PC-9 (cell line): ENCODE measurements at regions not wholly inside any gene's neighbourhood (a gene's known extent, or its start where the extent isn't known, plus 50 kb on each side); places are given as distances from the start of the nearest gene placed in this dataset.
"Not testable (repeated sequence)": the region's sequence is repeated elsewhere in the genome, so short reads cannot be mapped to it uniquely, and the experiment has no call there.

Source experiments
- BruUV-seq: library from RNA; stranded (reverse); fragments of 400-500 nt; replicated peaks from 2 replicates; lab custom pipeline; 2021; lab: Mats Ljungman, UMichigan
- CTCF ChIA-PET: fragments of 300-600 bp; sonication (Branson Sonifier 250); formaldehyde crosslinking; loops from one replicate; lab custom pipeline; 2022; ENCODE audit warnings: antibody characterized with exemption; lab: Charles Lee
- POLR2A ChIA-PET: fragments of 300-600 bp; sonication (Branson Sonifier 250); formaldehyde crosslinking; loops from one replicate; lab custom pipeline; 2022; ENCODE audit warnings: antibody characterized with exemption; ENCODE audit not compliant: unreplicated experiment; lab: Charles Lee
- DNase-seq, 2 experiments: peaks; one replicate each; pipeline versions ENCODE4 v3.0.0 to v3.0.0-alpha.2; 2015 to 2022; ENCODE audit warnings: mixed read lengths in 1 of 2
- H2AFZ ChIP-seq: fragments of 200-600 bp; sonication (generic); 2 replicates; pipeline ENCODE4 v1.8.1; 2017; ENCODE audit warnings: antibody characterized with exemption
- H3F3A ChIP-seq: fragments of 200-600 bp; sonication (generic); 2 replicates; pipeline ENCODE4 v1.8.1; 2017; ENCODE audit warnings: antibody characterized with exemption, mild to moderate bottlenecking, low read depth; ENCODE audit not compliant: insufficient read depth
- H3K27ac ChIP-seq: fragments of 200-600 bp; sonication (generic); 2 replicates; pipeline ENCODE4 v1.6.1; 2016; ENCODE audit warnings: mixed run types
- H3K27me3 ChIP-seq: fragments of 200-600 bp; sonication (generic); 2 replicates; pipeline ENCODE4 v1.6.1; 2016; ENCODE audit warnings: low read depth, mixed run types; ENCODE audit not compliant: insufficient read depth
- H3K36me3 ChIP-seq: fragments of 200-600 bp; sonication (generic); 2 replicates; pipeline ENCODE4 v1.6.1; 2016; ENCODE audit warnings: low read depth, mixed run types
- H3K4me1 ChIP-seq: fragments of 200-600 bp; sonication (generic); replicated peaks from 2 replicates; pipeline ENCODE4 v1.6.1; 2016; ENCODE audit warnings: mixed run types; ENCODE audit not compliant: insufficient read depth
- H3K4me2 ChIP-seq: fragments of 200-600 bp; sonication (generic); 2 replicates; pipeline ENCODE4 v1.6.1; 2017; ENCODE audit warnings: mixed run types
- H3K4me3 ChIP-seq: fragments of 200-600 bp; sonication (generic); 2 replicates; pipeline ENCODE4 v1.6.1; 2016; ENCODE audit warnings: mixed run types
- H3K79me2 ChIP-seq: fragments of 200-600 bp; sonication (generic); 2 replicates; pipeline ENCODE4 v1.6.1; 2017; ENCODE audit warnings: low read depth, mixed run types
- H3K9me2 ChIP-seq: fragments of 200-600 bp; sonication (generic); 2 replicates; pipeline ENCODE4 v1.8.1; 2017; ENCODE audit warnings: mild to moderate bottlenecking; ENCODE audit not compliant: insufficient read depth
- H3K9me3 ChIP-seq: fragments of 200-600 bp; sonication (generic); 2 replicates; pipeline ENCODE4 v1.8.1; 2016; ENCODE audit warnings: low read depth; ENCODE audit not compliant: insufficient read depth
- H4K20me1 ChIP-seq: fragments of 200-600 bp; sonication (generic); 2 replicates; pipeline ENCODE4 v1.8.1; 2017; ENCODE audit not compliant: insufficient read depth
- EZH2 ChIP-seq: fragments of 200-600 bp; sonication (generic); IDR thresholded peaks from 2 replicates; pipeline ENCODE4 v1.8.0; 2017; ENCODE audit warnings: antibody characterized with exemption, low read depth
- intact Hi-C: fragments of 100-400 bp; cut with micrococcal nuclease; formaldehyde crosslinking; loops from one replicate; pipeline ENCODE4 v1.10.0; 2022; ENCODE audit not compliant: unreplicated experiment
- TF ChIP-seq, protein P1 (sequence below): fragments of 200-600 bp; sonication (generic); conservative IDR thresholded peaks from 2 replicates; pipeline ENCODE4 v1.6.1; 2017; ENCODE audit warnings: mixed run types, antibody characterized with exemption, mild to moderate bottlenecking, moderate library complexity

- no TSS peak for BruUV-seq
- ChIA-PET POLR2A (no interaction called here), CTCF (no interaction called here)
- no peaks in the 10 kb centered on the region for H4K20me1 ChIP-seq
- no peaks in the 10 kb centered on the region for H3K27me3 ChIP-seq
- intact Hi-C loops = no loop called here
- H3K4me1 ChIP-seq = no peaks in the 10 kb centered on the region
- no peak overlapping the region for H3K4me2 ChIP-seq
- H3K9me2 ChIP-seq = no peaks in the 10 kb centered on the region
- no peak for DNase-seq
- H3K79me2 ChIP-seq = no peaks in the 10 kb centered on the region
- no peak overlapping the region for H2AFZ ChIP-seq
- H3K36me3 ChIP-seq = no peaks in the 10 kb centered on the region
- no peaks in the 10 kb centered on the region for H3F3A ChIP-seq
- H3K9me3 ChIP-seq = no peaks in the 10 kb centered on the region
- no peak overlapping the region for H3K4me3 ChIP-seq
- TF ChIP-seq, protein P1, sequence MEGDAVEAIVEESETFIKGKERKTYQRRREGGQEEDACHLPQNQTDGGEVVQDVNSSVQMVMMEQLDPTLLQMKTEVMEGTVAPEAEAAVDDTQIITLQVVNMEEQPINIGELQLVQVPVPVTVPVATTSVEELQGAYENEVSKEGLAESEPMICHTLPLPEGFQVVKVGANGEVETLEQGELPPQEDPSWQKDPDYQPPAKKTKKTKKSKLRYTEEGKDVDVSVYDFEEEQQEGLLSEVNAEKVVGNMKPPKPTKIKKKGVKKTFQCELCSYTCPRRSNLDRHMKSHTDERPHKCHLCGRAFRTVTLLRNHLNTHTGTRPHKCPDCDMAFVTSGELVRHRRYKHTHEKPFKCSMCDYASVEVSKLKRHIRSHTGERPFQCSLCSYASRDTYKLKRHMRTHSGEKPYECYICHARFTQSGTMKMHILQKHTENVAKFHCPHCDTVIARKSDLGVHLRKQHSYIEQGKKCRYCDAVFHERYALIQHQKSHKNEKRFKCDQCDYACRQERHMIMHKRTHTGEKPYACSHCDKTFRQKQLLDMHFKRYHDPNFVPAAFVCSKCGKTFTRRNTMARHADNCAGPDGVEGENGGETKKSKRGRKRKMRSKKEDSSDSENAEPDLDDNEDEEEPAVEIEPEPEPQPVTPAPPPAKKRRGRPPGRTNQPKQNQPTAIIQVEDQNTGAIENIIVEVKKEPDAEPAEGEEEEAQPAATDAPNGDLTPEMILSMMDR = no peak
- TF ChIP-seq EZH2 = no peak
- no peak overlapping the region for H3K27ac ChIP-seq
Measured at GRCh38 chr2:187689372-187689771, 135.1 kb upstream of the TFPI start.

DNA sequence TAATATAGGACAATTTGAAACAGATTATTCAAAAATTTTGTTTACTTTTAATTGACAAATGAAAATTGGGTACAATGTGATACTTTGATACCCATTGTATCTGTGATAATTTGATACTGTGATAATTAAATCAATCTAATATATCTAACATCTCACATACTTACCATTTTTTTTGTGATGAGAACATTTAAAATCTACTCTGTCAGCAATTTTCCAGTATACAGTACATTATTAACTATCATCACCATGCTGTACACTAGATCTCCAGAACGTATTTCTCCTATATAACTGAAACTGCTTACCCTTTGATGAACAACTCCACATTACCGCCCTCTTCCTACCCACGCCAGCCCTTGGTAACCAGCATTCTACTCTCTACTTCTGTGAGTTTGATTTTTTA lies 139.7 kb upstream of the TFPI start:
- Histone ChIP-seq H4K20me1 (no peaks in the 10 kb centered on the region), H3K4me2 (no peak overlapping the region), H3K27me3 (no peaks in the 10 kb centered on the region), H3K36me3 (no peaks in the 10 kb centered on the region), H2AFZ (no peak overlapping the region), H3K27ac (no peak overlapping the region), H3K4me3 (no peak overlapping the region), H3K9me3 (no peaks in the 10 kb centered on the region), H3K79me2 (no peaks in the 10 kb centered on the region), H3F3A (no peaks in the 10 kb centered on the region), H3K4me1 (no peaks in the 10 kb centered on the region), H3K9me2 (no peaks in the 10 kb centered on the region)
- no TSS peak for BruUV-seq
- ChIA-PET POLR2A (no interaction called here), CTCF (no interaction called here)
- TF ChIP-seq, protein P1 = no peak
- no peak for TF ChIP-seq EZH2
- DNase-seq = no peak
- intact Hi-C loops = no loop called here

DNA sequence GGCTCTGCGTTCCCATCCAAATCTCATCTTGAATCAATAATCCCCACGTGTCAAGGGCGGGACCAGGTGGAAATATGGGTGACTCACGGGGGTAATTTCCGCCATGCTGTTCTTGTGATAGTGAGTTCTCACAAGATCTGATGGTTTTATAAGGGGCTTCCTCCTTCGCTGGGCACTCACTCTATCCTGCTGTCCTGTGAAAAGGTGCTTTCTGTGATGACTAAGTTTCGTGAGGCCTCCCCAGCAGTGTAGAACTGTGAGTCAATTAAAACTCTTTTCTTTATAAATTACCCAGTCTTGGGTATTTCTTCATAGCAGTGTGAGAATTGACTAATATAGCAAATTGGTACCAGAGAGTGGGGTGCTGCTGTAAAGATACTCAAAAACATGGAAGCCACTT lies 142.4 kb upstream of the TFPI start:
- H3K27me3 ChIP-seq, H3K9me3 ChIP-seq, intact Hi-C loops, H3K4me3 ChIP-seq, H3K27ac ChIP-seq, CTCF ChIA-PET, BruUV-seq, H3K4me2 ChIP-seq, H3F3A ChIP-seq, H4K20me1 ChIP-seq, H3K36me3 ChIP-seq, H3K79me2 ChIP-seq, H3K4me1 ChIP-seq, DNase-seq, POLR2A ChIA-PET, H3K9me2 ChIP-seq, H2AFZ ChIP-seq: not testable (repeated sequence)

DNA sequence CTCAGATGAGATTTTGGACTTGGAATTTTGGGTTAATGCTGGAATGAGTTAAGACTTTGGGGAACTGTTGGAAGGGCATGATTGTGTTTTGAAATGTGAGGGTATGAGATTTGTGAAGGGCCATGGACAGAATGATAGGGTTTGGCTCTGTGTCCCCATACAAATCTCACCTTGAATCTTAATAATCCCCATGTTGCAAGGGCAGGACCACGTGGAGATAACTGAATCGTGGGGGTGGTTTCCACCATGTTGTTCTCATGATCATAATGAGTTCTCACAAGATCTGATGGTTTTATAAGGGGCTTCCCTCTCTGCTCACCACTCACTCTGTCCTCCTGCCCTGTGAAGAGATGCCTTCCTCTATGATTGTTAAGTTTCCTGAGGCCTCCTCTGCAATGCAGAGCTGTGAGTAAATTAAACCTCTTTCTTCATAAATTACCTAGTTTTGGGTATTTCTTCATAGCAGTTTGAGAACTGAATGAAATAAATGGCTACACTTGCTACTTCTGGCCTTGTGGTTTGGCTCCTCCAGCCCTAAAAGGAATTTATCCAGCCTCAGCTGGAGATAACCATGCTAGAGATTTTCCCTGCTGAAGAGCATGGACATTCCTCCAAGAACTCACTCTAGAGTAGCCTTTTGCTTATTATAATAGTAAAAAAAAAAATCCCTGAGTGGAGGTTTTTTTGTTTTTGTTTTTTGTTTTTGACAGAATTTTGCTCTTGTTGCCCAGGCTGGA lies 144.3 kb upstream of the TFPI start:
- BruUV-seq = no TSS peak
- no peak overlapping the region for H2AFZ ChIP-seq
- TF ChIP-seq, protein P1 = no peak
- no peak for TF ChIP-seq EZH2
- ChIA-PET CTCF (no interaction called here), POLR2A (no interaction called here)
- H3K27ac ChIP-seq = no peak overlapping the region
- no peaks in the 10 kb centered on the region for H3K79me2 ChIP-seq
- H3K4me1 ChIP-seq = no peaks in the 10 kb centered on the region
- H4K20me1 ChIP-seq = no peaks in the 10 kb centered on the region
- H3K36me3 ChIP-seq = no peaks in the 10 kb centered on the region
- H3K9me2 ChIP-seq = no peaks in the 10 kb centered on the region
- no peaks in the 10 kb centered on the region for H3F3A ChIP-seq
- no peaks in the 10 kb centered on the region for H3K9me3 ChIP-seq
- no peak overlapping the region for H3K4me2 ChIP-seq
- intact Hi-C loops = no loop called here
- no peak overlapping the region for H3K4me3 ChIP-seq
- no peaks in the 10 kb centered on the region for H3K27me3 ChIP-seq
- DNase-seq = no peak
